Mucosa of descending colon (tissue), 3 donors: ENCODE measurements at regions not wholly inside any gene's neighbourhood (a gene's known extent, or its start where the extent isn't known, plus 50 kb on each side); places are given as distances from the start of the nearest gene placed in this dataset.

ENCODE experiments used
- ATAC-seq: fragments of 200-7000 bp; cut with Tn5 transposase; one replicate; pipeline ENCODE4 v1.9.1; 2020; ENCODE audit warnings: mild to moderate bottlenecking, moderate library complexity
- DNase-seq, 3 donors: peaks; one replicate each; pipeline ENCODE4 v3.0.0-alpha.2; 2020
- H3K36me3 ChIP-seq: fragments of 200-600 bp; one replicate; pipeline ENCODE4 v1.8.0; 2021; ENCODE audit warnings: low read depth, mild to moderate bottlenecking
- H3K4me1 ChIP-seq: fragments of 200-600 bp; one replicate; pipeline ENCODE4 v1.8.0; 2021; ENCODE audit warnings: low read depth, mild to moderate bottlenecking
- H3K4me3 ChIP-seq: fragments of 200-600 bp; one replicate; pipeline ENCODE4 v1.8.0; 2021; ENCODE audit warnings: mild to moderate bottlenecking
- H3K9me3 ChIP-seq: fragments of 200-600 bp; one replicate; pipeline ENCODE4 v1.8.0; 2021; ENCODE audit warnings: mild to moderate bottlenecking
- intact Hi-C, 2 donors: fragments of 100-400 bp; cut with DNase I in 1 of 2; cut with micrococcal nuclease in 1 of 2; formaldehyde crosslinking; loops; one replicate each; pipeline versions ENCODE4 v1.11.0 to v1.11.1; 2022; cut with DNase I, micrococcal nuclease
- TF ChIP-seq, protein P1 (sequence below): fragments of 200-600 bp; IDR thresholded peaks from one replicate; pipeline ENCODE4 v1.8.0; 2022; ENCODE audit warnings: antibody characterized with exemption, mild to moderate bottlenecking
- donor health status: DM: no; HTN: no; CAD: no; lungs with moderate emphysema.
- donor health status: DM: no; HTN: no; CAD: no.
- donor health status: DM: no; HTN: yes; CAD: no.

- ATAC-seq (no peak), DNase-seq (no peak)
- intact Hi-C loops, result no loop called here
- H3K9me3 ChIP-seq, result no peaks in the 10 kb centered on the region
- no peaks in the 10 kb centered on the region for H3K4me1 ChIP-seq
- TF ChIP-seq, protein P1, sequence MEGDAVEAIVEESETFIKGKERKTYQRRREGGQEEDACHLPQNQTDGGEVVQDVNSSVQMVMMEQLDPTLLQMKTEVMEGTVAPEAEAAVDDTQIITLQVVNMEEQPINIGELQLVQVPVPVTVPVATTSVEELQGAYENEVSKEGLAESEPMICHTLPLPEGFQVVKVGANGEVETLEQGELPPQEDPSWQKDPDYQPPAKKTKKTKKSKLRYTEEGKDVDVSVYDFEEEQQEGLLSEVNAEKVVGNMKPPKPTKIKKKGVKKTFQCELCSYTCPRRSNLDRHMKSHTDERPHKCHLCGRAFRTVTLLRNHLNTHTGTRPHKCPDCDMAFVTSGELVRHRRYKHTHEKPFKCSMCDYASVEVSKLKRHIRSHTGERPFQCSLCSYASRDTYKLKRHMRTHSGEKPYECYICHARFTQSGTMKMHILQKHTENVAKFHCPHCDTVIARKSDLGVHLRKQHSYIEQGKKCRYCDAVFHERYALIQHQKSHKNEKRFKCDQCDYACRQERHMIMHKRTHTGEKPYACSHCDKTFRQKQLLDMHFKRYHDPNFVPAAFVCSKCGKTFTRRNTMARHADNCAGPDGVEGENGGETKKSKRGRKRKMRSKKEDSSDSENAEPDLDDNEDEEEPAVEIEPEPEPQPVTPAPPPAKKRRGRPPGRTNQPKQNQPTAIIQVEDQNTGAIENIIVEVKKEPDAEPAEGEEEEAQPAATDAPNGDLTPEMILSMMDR, result no peak
- H3K4me3 ChIP-seq, result no peak overlapping the region
- no peaks in the 10 kb centered on the region for H3K36me3 ChIP-seq
These were observed 156.1 kb downstream of the IRS2 start for GRCh38 chr13:109630271-109630670.

- intact Hi-C loops, result no loop called here
- H3K36me3 ChIP-seq, result no peaks in the 10 kb centered on the region
- no peaks in the 10 kb centered on the region for H3K9me3 ChIP-seq
- H3K4me1 ChIP-seq, result no peaks in the 10 kb centered on the region
- no peak overlapping the region for H3K4me3 ChIP-seq
- DNase-seq (no peak), ATAC-seq (no peak)
- TF ChIP-seq, protein P1, result no peak
These were observed 156.6 kb downstream of the IRS2 start for GRCh38 chr13:109629737-109630136.

- intact Hi-C loops, result no loop called here
- Histone ChIP-seq H3K4me1 (no peaks in the 10 kb centered on the region), H3K36me3 (no peaks in the 10 kb centered on the region), H3K4me3 (no peak overlapping the region), H3K9me3 (no peaks in the 10 kb centered on the region)
- DNase-seq (no peak), ATAC-seq (no peak)
- TF ChIP-seq, protein P1, result no peak
These were observed 158.1 kb downstream of the IRS2 start for GRCh38 chr13:109628251-109628699.

GRCh38 chr13:109627649-109628048 lies 158.7 kb downstream of the IRS2 start:
- Histone ChIP-seq H3K4me3 (no peak overlapping the region), H3K36me3 (no peaks in the 10 kb centered on the region), H3K4me1 (no peaks in the 10 kb centered on the region), H3K9me3 (no peaks in the 10 kb centered on the region)
- intact Hi-C loops, result no loop called here
- ATAC-seq, result no peak
- DNase-seq, result no peak
- TF ChIP-seq, protein P1, result no peak

- intact Hi-C loops, result no loop called here
- DNase-seq, result no peak
These were observed 159.8 kb downstream of the IRS2 start for GRCh38 chr13:109626386-109627171.

More at GRCh38 chr13:109626386-109627171, 159.8 kb downstream of the IRS2 start:
- TF ChIP-seq, protein P1, result no peak
- H3K36me3 ChIP-seq, result no peaks in the 10 kb centered on the region
- H3K4me1 ChIP-seq, result no peaks in the 10 kb centered on the region
- H3K9me3 ChIP-seq, result no peaks in the 10 kb centered on the region
- H3K4me3 ChIP-seq, result no peak overlapping the region
- ATAC-seq, result no peak
